CD14-positive monocyte (primary cell): ENCODE measurements at regions not wholly inside any gene's neighbourhood (a gene's known extent, or its start where the extent isn't known, plus 50 kb on each side); places are given as distances from the start of the nearest gene placed in this dataset.

Experiments
- DNase-seq, 3 donors: peaks; one replicate each; pipeline ENCODE4 v3.0.0-alpha.2; 2011 to 2022
- H2AFZ ChIP-seq: 2 replicates; pipeline ENCODE4 v1.6.0; 2012; ENCODE audit warnings: mild to moderate bottlenecking, low read depth, low read length, inconsistent platforms; ENCODE audit not compliant: insufficient read depth, poor library complexity, severe bottlenecking
- H3K27ac ChIP-seq, 2 donors: 1 replicate in 1 of 2; 2 replicates in 1 of 2; pipeline ENCODE4 v1.5.1; 2012 to 2013; ENCODE audit warnings: low read length in 2 of 2, control low read depth in 1 of 2, inconsistent platforms in 1 of 2, low read depth in 1 of 2, mild to moderate bottlenecking in 1 of 2
- H3K27me3 ChIP-seq, 2 donors: one replicate each; pipeline versions ENCODE4 v1.6.0 to v1.6.1; 2011 to 2013; ENCODE audit warnings: low read length in 2 of 2; ENCODE audit not compliant: control insufficient read depth in 2 of 2, insufficient read depth in 2 of 2
- H3K36me3 ChIP-seq, 2 donors: replicated peaks in 1 of 2; 1 replicate in 1 of 2; 2 replicates in 1 of 2; pipeline versions ENCODE4 v1.5.1 to v1.6.1; 2012 to 2013; ENCODE audit warnings: low read length in 2 of 2, control low read depth in 1 of 2, inconsistent platforms in 1 of 2, mild to moderate bottlenecking in 1 of 2; ENCODE audit not compliant: insufficient read depth in 2 of 2, control insufficient read depth in 1 of 2
- H3K4me1 ChIP-seq, 2 donors: 1 replicate in 1 of 2; 2 replicates in 1 of 2; pipeline versions ENCODE4 v1.5.1 to v1.6.1; 2012 to 2013; ENCODE audit warnings: low read length in 2 of 2, control low read depth in 1 of 2, inconsistent platforms in 1 of 2, mild to moderate bottlenecking in 1 of 2, moderate library complexity in 1 of 2; ENCODE audit not compliant: insufficient read depth in 2 of 2, control insufficient read depth in 1 of 2
- H3K4me2 ChIP-seq: replicated peaks from 2 replicates; pipeline ENCODE3; 2012; ENCODE audit warnings: low read length, moderate library complexity, mild to moderate bottlenecking; ENCODE audit not compliant: poor library complexity, severe bottlenecking; ENCODE audit errors: extremely low read depth
- H3K4me3 ChIP-seq, 3 experiments: fragments of 200-600 bp in 1 of 3; sonication (generic) in 1 of 3; replicated peaks in 1 of 3; 1 replicate in 2 of 3; 2 replicates in 1 of 3; pipeline ENCODE4 v1.5.1; 2011 to 2013; ENCODE audit warnings: low read length in 3 of 3, mild to moderate bottlenecking in 3 of 3, control low read depth in 2 of 3, low read depth in 2 of 3, inconsistent platforms in 1 of 3, moderate library complexity in 1 of 3
- H3K79me2 ChIP-seq: 2 replicates; pipeline ENCODE4 v1.6.0; 2012; ENCODE audit warnings: mild to moderate bottlenecking, control low read depth, inconsistent platforms, low read length, moderate library complexity; ENCODE audit not compliant: insufficient read depth
- H3K9ac ChIP-seq: 2 replicates; pipeline ENCODE4 v1.6.0; 2017; ENCODE audit warnings: low read length, mild to moderate bottlenecking; ENCODE audit not compliant: insufficient read depth, poor library complexity, severe bottlenecking
- H3K9me3 ChIP-seq, 2 donors: replicated peaks in 1 of 2; 1 replicate in 1 of 2; 2 replicates in 1 of 2; pipeline versions ENCODE4 v1.5.1 to v1.6.1; 2012 to 2013; ENCODE audit warnings: low read length in 2 of 2, control low read depth in 1 of 2; ENCODE audit not compliant: control insufficient read depth in 1 of 2, insufficient read depth in 1 of 2
- H4K20me1 ChIP-seq: 2 replicates; pipeline ENCODE4 v1.6.0; 2012; ENCODE audit warnings: mild to moderate bottlenecking, low read length, control low read depth, moderate library complexity; ENCODE audit not compliant: insufficient read depth
- H3K27ac Mint-ChIP-seq, 7 donors: one replicate each; pipeline ENCODE4 v1.8.0; 2020; ENCODE audit warnings: mild to moderate bottlenecking in 7 of 7, mixed read lengths in 7 of 7, moderate library complexity in 6 of 7, inconsistent platforms in 2 of 7
- H3K27me3 Mint-ChIP-seq, 3 donors: one replicate each; pipeline ENCODE4 v1.8.0; 2021 to 2022; ENCODE audit warnings: low read depth in 3 of 3, mild to moderate bottlenecking in 3 of 3, mixed read lengths in 3 of 3, moderate library complexity in 3 of 3, inconsistent platforms in 1 of 3
- H3K36me3 Mint-ChIP-seq, 2 donors: one replicate each; pipeline ENCODE4 v1.8.0; 2020; ENCODE audit warnings: mixed read lengths in 2 of 2, inconsistent platforms in 1 of 2, mild to moderate bottlenecking in 1 of 2
- H3K4me1 Mint-ChIP-seq: one replicate; pipeline ENCODE4 v1.8.0; 2020; ENCODE audit warnings: mild to moderate bottlenecking, mixed read lengths
- H3K4me3 Mint-ChIP-seq, 2 donors: one replicate each; pipeline ENCODE4 v1.8.0; 2020; ENCODE audit warnings: mild to moderate bottlenecking in 2 of 2, mixed read lengths in 2 of 2, moderate library complexity in 1 of 2
- H3K9me3 Mint-ChIP-seq, 7 donors: one replicate each; pipeline ENCODE4 v1.8.0; 2020 to 2022; ENCODE audit warnings: mixed read lengths in 7 of 7, mild to moderate bottlenecking in 6 of 7, moderate library complexity in 6 of 7, inconsistent platforms in 2 of 7
- WGBS: methylation state at CpG from one replicate; pipeline ENCODE4 v1.1.5; 2013; ENCODE audit warnings: missing lambda C conversion rate; ENCODE audit not compliant: insufficient coverage; 5-methylcytosine and 5-hydroxymethylcytosine counted together
- intact Hi-C, 2 donors: fragments of 100-400 bp; cut with micrococcal nuclease; formaldehyde crosslinking; loops; one replicate each; pipeline versions ENCODE4 v1.15.0 to v1.15.1; 2023
- TF ChIP-seq, protein P1 (sequence below): fragments of 200-600 bp; IDR thresholded peaks from one replicate; pipeline ENCODE4 v1.8.0; 2022; ENCODE audit warnings: antibody characterized with exemption, mild to moderate bottlenecking

DNA sequence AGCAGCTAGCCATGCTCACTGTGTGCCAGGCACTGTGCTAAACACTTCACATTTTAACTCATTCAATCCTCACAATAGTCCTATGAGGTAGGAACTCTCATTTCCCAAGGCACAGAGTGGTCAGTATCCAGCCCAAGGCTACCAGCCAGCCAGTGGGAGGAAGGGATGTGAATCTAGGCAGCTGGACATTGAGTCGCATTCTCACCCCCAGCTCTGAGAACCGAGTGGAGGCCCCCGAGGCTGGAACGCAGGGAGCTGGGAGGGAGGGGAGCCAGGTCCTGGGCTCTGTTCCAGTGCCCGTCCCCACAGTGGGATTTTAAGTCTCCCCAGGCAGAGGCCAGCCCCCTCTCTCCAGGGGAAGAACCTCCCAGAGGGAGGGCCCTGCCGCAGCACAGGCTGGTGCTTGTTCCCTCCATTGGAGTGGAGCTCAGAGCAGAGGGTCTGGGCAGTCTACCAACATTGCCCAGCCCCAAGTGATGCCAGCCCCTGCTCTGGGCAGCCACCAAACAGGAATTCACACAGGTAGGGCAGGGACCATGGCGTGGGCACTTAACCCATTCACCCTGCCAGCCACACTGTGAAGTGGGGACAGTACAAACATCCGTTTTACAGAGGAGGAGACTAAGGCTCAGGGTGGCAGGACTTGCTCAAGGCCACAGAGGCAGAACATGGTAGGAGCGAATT is 131.3 kb downstream of the CEBPB start:
- Mint-ChIP-seq H3K27me3 (peaks cover 0 to 3% (median 1%) of the 10 kb centered on the region in 3 donors), H3K9me3 (no peaks in the 10 kb centered on the region), H3K27ac (no peak overlapping the region), H3K36me3 (peaks cover 0 to 4% of the 10 kb centered on the region in 2 donors), H3K4me1 (peaks cover 41% of the 10 kb centered on the region), H3K4me3 (no peak overlapping the region)
- DNase-seq = no peak
- no peaks in the 10 kb centered on the region for H3K79me2 ChIP-seq
- H3K4me1 ChIP-seq = peaks cover 31 to 46% of the 10 kb centered on the region in 2 donors
- intact Hi-C loops = no loop called here
- no peaks in the 10 kb centered on the region for H3K27me3 ChIP-seq
- no peaks in the 10 kb centered on the region for H4K20me1 ChIP-seq
- no peak overlapping the region for H3K9ac ChIP-seq
- WGBS = 96% methylated on average over 7 of the region's 9 CpGs
- TF ChIP-seq, protein P1, sequence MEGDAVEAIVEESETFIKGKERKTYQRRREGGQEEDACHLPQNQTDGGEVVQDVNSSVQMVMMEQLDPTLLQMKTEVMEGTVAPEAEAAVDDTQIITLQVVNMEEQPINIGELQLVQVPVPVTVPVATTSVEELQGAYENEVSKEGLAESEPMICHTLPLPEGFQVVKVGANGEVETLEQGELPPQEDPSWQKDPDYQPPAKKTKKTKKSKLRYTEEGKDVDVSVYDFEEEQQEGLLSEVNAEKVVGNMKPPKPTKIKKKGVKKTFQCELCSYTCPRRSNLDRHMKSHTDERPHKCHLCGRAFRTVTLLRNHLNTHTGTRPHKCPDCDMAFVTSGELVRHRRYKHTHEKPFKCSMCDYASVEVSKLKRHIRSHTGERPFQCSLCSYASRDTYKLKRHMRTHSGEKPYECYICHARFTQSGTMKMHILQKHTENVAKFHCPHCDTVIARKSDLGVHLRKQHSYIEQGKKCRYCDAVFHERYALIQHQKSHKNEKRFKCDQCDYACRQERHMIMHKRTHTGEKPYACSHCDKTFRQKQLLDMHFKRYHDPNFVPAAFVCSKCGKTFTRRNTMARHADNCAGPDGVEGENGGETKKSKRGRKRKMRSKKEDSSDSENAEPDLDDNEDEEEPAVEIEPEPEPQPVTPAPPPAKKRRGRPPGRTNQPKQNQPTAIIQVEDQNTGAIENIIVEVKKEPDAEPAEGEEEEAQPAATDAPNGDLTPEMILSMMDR = no peak
- H3K9me3 ChIP-seq = no peaks in the 10 kb centered on the region
- no peak overlapping the region for H2AFZ ChIP-seq
- no peak overlapping the region for H3K27ac ChIP-seq
- H3K36me3 ChIP-seq = no peaks in the 10 kb centered on the region
- no peak overlapping the region for H3K4me3 ChIP-seq
- no peak overlapping the region for H3K4me2 ChIP-seq

DNA sequence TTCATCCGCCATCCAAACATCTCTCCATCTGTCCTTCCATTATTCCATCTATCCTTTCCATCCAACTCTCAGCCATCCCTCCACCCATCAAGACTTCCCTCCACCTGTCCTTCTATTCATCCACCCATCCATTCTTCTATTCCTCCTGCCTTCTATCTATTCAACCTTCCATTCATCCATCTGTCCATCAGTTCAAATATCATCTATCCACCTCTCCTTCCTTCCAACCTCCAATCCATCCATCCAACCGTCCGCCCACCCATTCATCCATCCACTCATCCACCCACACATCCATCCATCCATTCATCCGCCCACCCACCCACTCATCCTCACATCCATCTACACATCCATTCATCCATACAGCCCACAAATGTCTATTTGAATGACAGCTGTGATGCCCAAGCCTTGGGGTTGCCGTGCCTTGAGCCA is 132.1 kb downstream of the CEBPB start:
- H3K9ac ChIP-seq = no peak overlapping the region
- H3K4me3 Mint-ChIP-seq = no peak overlapping the region
- H3K27me3 ChIP-seq = no peaks in the 10 kb centered on the region
- no peaks in the 10 kb centered on the region for H3K9me3 ChIP-seq
- no peaks in the 10 kb centered on the region for H3K36me3 ChIP-seq
- no peak overlapping the region for H3K4me2 ChIP-seq
- no peak overlapping the region for H3K27ac ChIP-seq
- TF ChIP-seq, protein P1 = no peak
- 98% methylated on average over 4 of the region's 5 CpGs for WGBS
- no peak overlapping the region for H3K27ac Mint-ChIP-seq
- no peak overlapping the region for H3K4me3 ChIP-seq
- intact Hi-C loops = no loop called here
- no peaks in the 10 kb centered on the region for H4K20me1 ChIP-seq
- no peaks in the 10 kb centered on the region for H3K9me3 Mint-ChIP-seq
- H3K4me1 ChIP-seq = peaks cover 27 to 41% of the 10 kb centered on the region in 2 donors
- no peak for DNase-seq
- peaks cover 0 to 3% (median 1%) of the 10 kb centered on the region in 3 donors for H3K27me3 Mint-ChIP-seq
- H3K79me2 ChIP-seq = no peaks in the 10 kb centered on the region
- peaks cover 0 to 4% of the 10 kb centered on the region in 2 donors for H3K36me3 Mint-ChIP-seq
- H2AFZ ChIP-seq = no peak overlapping the region
- peaks cover 36% of the 10 kb centered on the region for H3K4me1 Mint-ChIP-seq
